ENCODE measurements at regions not wholly inside any gene's neighbourhood (a gene's known extent, or its start where the extent isn't known, plus 50 kb on each side); places are given as distances from the start of the nearest gene placed in this dataset.
"Not testable (repeated sequence)": the region's sequence is repeated elsewhere in the genome, so short reads cannot be mapped to it uniquely, and the experiment has no call there.

GRCh38 chr3:20456511-20456910, 270.5 kb upstream of the SGO1 start:
- Histone ChIP-seq H3K9ac (no peak overlapping the region), H3K9me2 (ENCODE audit: insufficient read depth) (no peaks in the 10 kb centered on the region), H3K36me3 (ENCODE audit: low read depth) (no peaks in the 10 kb centered on the region), H3K4me1 (ENCODE audit: insufficient read depth) (no peaks in the 10 kb centered on the region), H3K9me3 (ENCODE audit: low read depth) (no peaks in the 10 kb centered on the region), H4K20me1 (ENCODE audit: insufficient read depth) (no peaks in the 10 kb centered on the region), H3K4me2 (ENCODE audit: unreplicated experiment) (no peak overlapping the region), H3F3A (ENCODE audit: insufficient read depth) (no peaks in the 10 kb centered on the region), H3K27me3 (replicated peaks; ENCODE audit: insufficient read depth) (no peaks in the 10 kb centered on the region), H3K27ac (no peak overlapping the region), H2AFZ (no peak overlapping the region), H3K79me2 (ENCODE audit: insufficient read depth) (no peaks in the 10 kb centered on the region), H3K4me3 (no peak overlapping the region)
- DNase-seq: no peak
- no peak for TF ChIP-seq EZH2phosphoT487 (IDR thresholded peaks at IDR 0.05; ENCODE audit: insufficient read depth, low read depth)
- TF ChIP-seq EZH2 (IDR thresholded peaks at IDR 0.05; ENCODE audit: insufficient read depth, poor library complexity, severe bottlenecking): no peak
- in situ Hi-C loops (cut with MboI): no loop called here
- WGBS, 2 experiments (ENCODE audit: low coverage in 1 of 2, low lambda C conversion rate in 2 of 2, missing lambda C conversion rate in 2 of 2): 0 to 2% methylated on average over 1 of the region's 1 CpG

GRCh38 chr3:20451170-20451569, 265.2 kb upstream of the SGO1 start:
- 8 to 13% methylated on average over 1 of the region's 1 CpG for WGBS, 2 experiments (ENCODE audit: low coverage in 1 of 2, low lambda C conversion rate in 2 of 2, missing lambda C conversion rate in 2 of 2)
- Histone ChIP-seq H3K9me3 (ENCODE audit: low read depth) (no peaks in the 10 kb centered on the region), H3K4me2 (ENCODE audit: unreplicated experiment) (no peak overlapping the region), H3K9ac (no peak overlapping the region), H3K36me3 (ENCODE audit: low read depth) (no peaks in the 10 kb centered on the region), H2AFZ (no peak overlapping the region), H3K79me2 (ENCODE audit: insufficient read depth) (no peaks in the 10 kb centered on the region), H3K27ac (no peak overlapping the region), H3F3A (ENCODE audit: insufficient read depth) (no peaks in the 10 kb centered on the region), H3K27me3 (replicated peaks; ENCODE audit: insufficient read depth) (no peaks in the 10 kb centered on the region), H4K20me1 (ENCODE audit: insufficient read depth) (no peaks in the 10 kb centered on the region), H3K4me3 (no peak overlapping the region), H3K9me2 (ENCODE audit: insufficient read depth) (no peaks in the 10 kb centered on the region), H3K4me1 (ENCODE audit: insufficient read depth) (no peaks in the 10 kb centered on the region)
- TF ChIP-seq EZH2phosphoT487 (IDR thresholded peaks at IDR 0.05; ENCODE audit: insufficient read depth, low read depth): no peak
- TF ChIP-seq EZH2 (IDR thresholded peaks at IDR 0.05; ENCODE audit: insufficient read depth, poor library complexity, severe bottlenecking): no peak
- in situ Hi-C loops (cut with MboI): no loop called here
- no peak for DNase-seq

- Histone ChIP-seq H2AFZ (no peak overlapping the region), H3K27ac (no peak overlapping the region), H3K4me1 (ENCODE audit: insufficient read depth) (no peaks in the 10 kb centered on the region), H3K4me3 (no peak overlapping the region), H3K27me3 (replicated peaks; ENCODE audit: insufficient read depth) (no peaks in the 10 kb centered on the region), H3K9me3 (ENCODE audit: low read depth) (no peaks in the 10 kb centered on the region), H4K20me1 (ENCODE audit: insufficient read depth) (no peaks in the 10 kb centered on the region), H3K9me2 (ENCODE audit: insufficient read depth) (no peaks in the 10 kb centered on the region), H3K36me3 (ENCODE audit: low read depth) (no peaks in the 10 kb centered on the region), H3K4me2 (ENCODE audit: unreplicated experiment) (no peak overlapping the region), H3F3A (ENCODE audit: insufficient read depth) (no peaks in the 10 kb centered on the region), H3K79me2 (ENCODE audit: insufficient read depth) (no peaks in the 10 kb centered on the region), H3K9ac (no peak overlapping the region)
- DNase-seq: no peak
- no peak for TF ChIP-seq EZH2phosphoT487 (IDR thresholded peaks at IDR 0.05; ENCODE audit: insufficient read depth, low read depth)
- no peak for TF ChIP-seq EZH2 (IDR thresholded peaks at IDR 0.05; ENCODE audit: insufficient read depth, poor library complexity, severe bottlenecking)
- in situ Hi-C loops (cut with MboI): no loop called here
- WGBS, 2 experiments (ENCODE audit: low coverage in 1 of 2, low lambda C conversion rate in 2 of 2, missing lambda C conversion rate in 2 of 2): 35 to 50% methylated on average over 1 of the region's 1 CpG
Observed at GRCh38 chr3:20450611-20451010, 264.6 kb upstream of the SGO1 start.

- no peak for DNase-seq
- Histone ChIP-seq H3K27ac (no peak overlapping the region), H3K9me3 (ENCODE audit: low read depth) (no peaks in the 10 kb centered on the region), H3F3A (ENCODE audit: insufficient read depth) (no peaks in the 10 kb centered on the region), H3K4me3 (no peak overlapping the region), H3K9ac (no peak overlapping the region), H4K20me1 (ENCODE audit: insufficient read depth) (no peaks in the 10 kb centered on the region), H3K27me3 (replicated peaks; ENCODE audit: insufficient read depth) (no peaks in the 10 kb centered on the region), H3K79me2 (ENCODE audit: insufficient read depth) (no peaks in the 10 kb centered on the region), H3K36me3 (ENCODE audit: low read depth) (no peaks in the 10 kb centered on the region), H3K9me2 (ENCODE audit: insufficient read depth) (no peaks in the 10 kb centered on the region), H2AFZ (no peak overlapping the region), H3K4me2 (ENCODE audit: unreplicated experiment) (no peak overlapping the region), H3K4me1 (ENCODE audit: insufficient read depth) (no peaks in the 10 kb centered on the region)
- in situ Hi-C loops (cut with MboI): no loop called here
- TF ChIP-seq EZH2 (IDR thresholded peaks at IDR 0.05; ENCODE audit: insufficient read depth, poor library complexity, severe bottlenecking) (no peak), EZH2phosphoT487 (IDR thresholded peaks at IDR 0.05; ENCODE audit: insufficient read depth, low read depth) (no peak)
- WGBS, 2 experiments (ENCODE audit: low coverage in 1 of 2, low lambda C conversion rate in 2 of 2, missing lambda C conversion rate in 2 of 2): 0 to 13% methylated on average over 1 of the region's 1 CpG
Observed at GRCh38 chr3:20442846-20443245, 256.8 kb upstream of the SGO1 start.

GRCh38 chr3:20427268-20427667, 241.3 kb upstream of the SGO1 start:
- H4K20me1 ChIP-seq (ENCODE audit: insufficient read depth); H3K27ac ChIP-seq; H3F3A ChIP-seq (ENCODE audit: insufficient read depth); H3K4me1 ChIP-seq (ENCODE audit: insufficient read depth); H3K36me3 ChIP-seq (ENCODE audit: low read depth); H2AFZ ChIP-seq; H3K9ac ChIP-seq; H3K79me2 ChIP-seq (ENCODE audit: insufficient read depth); H3K9me3 ChIP-seq (ENCODE audit: low read depth); H3K4me3 ChIP-seq; H3K4me2 ChIP-seq (ENCODE audit: unreplicated experiment); H3K27me3 ChIP-seq (replicated peaks; ENCODE audit: insufficient read depth); in situ Hi-C loops (cut with MboI); H3K9me2 ChIP-seq (ENCODE audit: insufficient read depth); DNase-seq: not testable (repeated sequence)
- WGBS, 2 experiments (ENCODE audit: low coverage in 1 of 2, low lambda C conversion rate in 2 of 2, missing lambda C conversion rate in 2 of 2): 31 to 41% methylated on average over 2 of the region's 2 CpGs
